ENCODE measurements at regions not wholly inside any gene's neighbourhood (a gene's known extent, or its start where the extent isn't known, plus 50 kb on each side); places are given as distances from the start of the nearest gene placed in this dataset.

DNA sequence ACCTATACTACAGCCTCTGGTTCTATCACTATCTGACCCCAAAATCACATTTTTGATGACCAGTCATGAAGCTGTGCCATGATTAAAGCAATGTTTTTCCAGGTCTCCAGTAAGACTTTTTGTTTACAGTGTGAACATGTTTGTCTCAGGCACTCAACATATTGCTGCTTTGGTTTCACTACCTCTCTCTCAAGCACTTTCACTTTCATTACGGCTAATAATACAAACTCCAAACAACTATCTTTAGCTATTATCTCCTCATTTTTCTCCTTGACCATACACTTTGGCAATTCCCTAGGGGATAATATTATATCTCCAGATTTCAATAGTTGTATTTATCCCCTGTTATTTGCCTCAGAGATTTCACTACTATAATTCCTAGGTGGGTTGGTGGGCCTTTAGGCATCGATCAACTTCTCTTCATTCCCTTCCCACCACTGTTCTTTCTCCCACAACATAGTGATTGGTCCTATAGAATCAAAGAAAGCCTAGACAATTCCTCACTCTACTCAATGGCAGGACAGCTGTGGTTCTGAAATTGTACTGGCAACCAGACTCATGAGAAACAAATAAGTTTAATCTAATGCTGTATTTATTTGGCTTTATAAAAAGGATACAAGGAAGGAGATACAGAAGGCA is 261.4 kb upstream of the ZWINT start:
- TF ChIP-seq, protein P1, sequence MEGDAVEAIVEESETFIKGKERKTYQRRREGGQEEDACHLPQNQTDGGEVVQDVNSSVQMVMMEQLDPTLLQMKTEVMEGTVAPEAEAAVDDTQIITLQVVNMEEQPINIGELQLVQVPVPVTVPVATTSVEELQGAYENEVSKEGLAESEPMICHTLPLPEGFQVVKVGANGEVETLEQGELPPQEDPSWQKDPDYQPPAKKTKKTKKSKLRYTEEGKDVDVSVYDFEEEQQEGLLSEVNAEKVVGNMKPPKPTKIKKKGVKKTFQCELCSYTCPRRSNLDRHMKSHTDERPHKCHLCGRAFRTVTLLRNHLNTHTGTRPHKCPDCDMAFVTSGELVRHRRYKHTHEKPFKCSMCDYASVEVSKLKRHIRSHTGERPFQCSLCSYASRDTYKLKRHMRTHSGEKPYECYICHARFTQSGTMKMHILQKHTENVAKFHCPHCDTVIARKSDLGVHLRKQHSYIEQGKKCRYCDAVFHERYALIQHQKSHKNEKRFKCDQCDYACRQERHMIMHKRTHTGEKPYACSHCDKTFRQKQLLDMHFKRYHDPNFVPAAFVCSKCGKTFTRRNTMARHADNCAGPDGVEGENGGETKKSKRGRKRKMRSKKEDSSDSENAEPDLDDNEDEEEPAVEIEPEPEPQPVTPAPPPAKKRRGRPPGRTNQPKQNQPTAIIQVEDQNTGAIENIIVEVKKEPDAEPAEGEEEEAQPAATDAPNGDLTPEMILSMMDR (conservative IDR thresholded peaks at IDR 0.05 in 1 of 2, IDR thresholded peaks at IDR 0.05 in 1 of 2; ENCODE audit: extremely low read depth in 1 of 2, insufficient read depth in 1 of 2, low read depth in 1 of 2, low read length in 2 of 2), result no peak
- TF ChIP-seq EZH2 (IDR thresholded peaks at IDR 0.05; ENCODE audit: borderline replicate concordance, low read length), result no peak
